T47D (cell line): ENCODE measurements at regions not wholly inside any gene's neighbourhood (a gene's known extent, or its start where the extent isn't known, plus 50 kb on each side); places are given as distances from the start of the nearest gene placed in this dataset.

Experiments used
- DNase-seq, 2 experiments: peaks; one replicate each; pipeline versions ENCODE4 v3.0.0 to v3.0.0-alpha.2; 2011 to 2012; ENCODE audit warnings: low read depth in 1 of 2, low spot score in 1 of 2
- JUND ChIP-seq: IDR thresholded peaks from 2 replicates; pipeline ENCODE4 v1.6.1; 2012; ENCODE audit warnings: low read depth
- in situ Hi-C: cut with HindIII; loops from 2 replicates; pipeline ENCODE4 v1.10.0; 2016; ENCODE audit warnings: low sequenced_read_pairs, low pct_unique_long_range_greater_than_20kb

DNA sequence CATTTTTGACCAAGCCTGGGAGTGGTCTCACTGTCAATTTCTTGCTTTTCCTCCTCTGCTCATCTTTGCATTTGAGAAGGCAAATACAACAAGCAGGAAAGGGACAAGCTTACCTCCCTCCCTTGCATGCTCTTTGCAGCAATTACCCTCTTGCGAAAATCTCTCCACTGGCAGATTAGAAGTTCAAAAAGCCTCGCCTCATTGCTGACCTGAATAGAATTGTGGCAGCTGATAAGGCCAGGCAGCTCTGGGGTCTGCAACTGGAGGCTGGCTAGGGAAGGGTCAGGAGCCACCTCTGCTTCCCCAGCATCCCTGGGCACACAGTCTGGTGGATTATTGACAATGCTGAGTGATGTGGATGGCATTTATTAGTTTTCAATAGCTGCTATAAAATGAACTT lies 362.3 kb upstream of the KIF2A start:
- no peak for DNase-seq
- TF ChIP-seq JUND: no peak
- in situ Hi-C loops: no loop called here

DNA sequence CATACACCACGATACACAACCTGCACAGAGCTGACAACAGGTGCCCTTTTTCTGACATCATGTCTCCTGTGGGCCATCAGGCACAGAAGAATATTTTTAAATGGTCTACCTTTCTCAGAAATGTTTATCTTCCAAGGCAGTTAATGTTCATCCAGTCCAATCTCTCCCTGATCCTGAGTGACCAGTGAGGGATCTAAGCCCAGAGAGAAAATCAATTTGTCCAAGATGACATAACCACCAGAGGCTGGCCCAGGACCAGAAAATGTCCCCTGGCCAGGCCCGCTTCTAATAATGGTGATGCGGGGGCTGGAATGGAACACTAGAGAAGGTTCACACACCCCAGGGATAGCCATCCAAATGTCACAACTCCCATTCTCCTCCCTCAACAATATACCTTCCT lies 357.9 kb upstream of the KIF2A start:
- no peak for TF ChIP-seq JUND
- in situ Hi-C loops: no loop called here
- no peak for DNase-seq

DNA sequence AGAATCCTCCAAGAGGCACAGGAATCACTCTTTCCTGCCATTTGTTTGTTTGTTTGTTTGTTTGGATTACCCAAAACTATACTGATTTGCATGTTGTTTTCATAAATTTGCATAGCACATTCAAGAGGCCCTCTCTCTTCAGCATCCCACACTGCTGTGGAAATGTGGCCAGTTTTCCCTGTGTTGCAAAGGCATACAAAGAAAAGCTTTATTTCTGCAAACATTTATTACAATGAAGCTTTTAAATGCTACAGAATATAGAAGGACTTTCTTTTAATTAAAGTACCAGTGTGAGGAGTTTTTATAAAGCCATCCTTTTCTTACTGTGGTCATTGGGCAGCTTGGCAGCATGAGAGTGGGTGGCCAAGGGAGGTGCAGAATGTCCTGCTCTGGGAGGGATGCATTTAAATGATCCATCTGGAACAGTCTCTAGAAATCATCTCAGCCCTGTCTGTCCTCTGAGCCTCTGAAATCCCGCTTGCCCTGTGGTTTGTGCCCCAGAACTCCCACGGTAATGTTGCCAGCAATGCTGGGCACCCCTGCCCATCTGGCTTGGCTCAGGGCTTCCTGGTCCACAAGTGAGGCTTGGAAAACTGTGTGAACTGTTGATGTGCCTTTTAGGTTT lies 356.8 kb upstream of the KIF2A start:
- no peak for TF ChIP-seq JUND
- in situ Hi-C loops: no loop called here
- no peak for DNase-seq

DNA sequence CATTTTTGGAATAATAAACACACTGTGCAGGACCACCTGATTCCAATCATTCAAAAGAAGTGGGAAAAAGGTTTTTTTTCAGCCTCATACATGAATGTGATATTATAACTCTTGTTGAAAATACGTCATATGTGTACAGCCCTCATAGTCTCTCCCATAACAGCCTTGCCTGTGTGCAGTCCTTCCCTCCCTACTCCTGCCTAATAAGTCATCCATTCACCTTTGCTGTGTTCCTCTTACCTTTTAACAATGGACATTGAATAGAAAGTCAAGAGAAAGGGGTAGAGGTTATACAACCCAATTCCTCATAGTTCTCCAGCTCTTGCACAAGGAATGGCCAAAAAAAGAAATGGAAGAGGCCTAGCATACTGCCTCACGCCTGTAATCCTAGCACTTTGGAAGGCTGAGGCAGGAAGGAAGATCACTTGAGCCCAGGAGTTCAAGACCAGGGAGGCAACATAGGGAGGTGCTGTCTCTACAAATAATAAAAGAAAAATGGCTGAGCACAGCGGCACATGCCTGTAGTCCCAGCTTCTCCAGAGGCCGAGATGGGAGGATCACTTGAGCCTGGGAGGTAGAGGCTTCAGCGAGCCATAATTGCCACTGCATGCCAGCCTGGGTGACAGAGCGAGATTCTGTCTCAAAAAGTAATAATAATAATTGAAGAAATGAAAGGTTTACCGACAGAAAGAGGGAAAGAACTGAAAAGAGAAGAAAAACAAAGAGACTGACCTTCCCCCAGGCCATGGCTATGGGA lies 356.1 kb upstream of the KIF2A start:
- no peak for DNase-seq
- no peak for TF ChIP-seq JUND
- in situ Hi-C loops: no loop called here

DNA sequence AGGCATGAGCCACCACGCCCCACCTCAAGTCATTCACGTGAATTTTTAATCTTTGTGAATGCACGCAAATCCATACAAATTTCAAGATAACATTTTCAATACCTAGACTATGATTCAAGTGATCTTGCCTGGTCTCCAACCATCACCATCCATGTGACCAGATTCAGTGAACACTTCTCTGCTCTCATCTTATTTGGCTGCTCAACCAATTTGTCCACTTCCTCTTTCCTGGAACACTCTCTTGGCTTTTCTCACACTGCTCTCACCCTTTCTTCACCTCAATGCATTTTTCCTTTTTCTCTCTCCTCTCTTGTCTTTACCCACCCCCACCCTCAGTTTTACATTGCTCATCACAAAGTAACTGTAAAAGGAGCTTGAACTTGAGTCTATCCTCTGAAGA lies 354.7 kb upstream of the KIF2A start:
- TF ChIP-seq JUND: no peak
- no peak for DNase-seq
- in situ Hi-C loops: no loop called here

DNA sequence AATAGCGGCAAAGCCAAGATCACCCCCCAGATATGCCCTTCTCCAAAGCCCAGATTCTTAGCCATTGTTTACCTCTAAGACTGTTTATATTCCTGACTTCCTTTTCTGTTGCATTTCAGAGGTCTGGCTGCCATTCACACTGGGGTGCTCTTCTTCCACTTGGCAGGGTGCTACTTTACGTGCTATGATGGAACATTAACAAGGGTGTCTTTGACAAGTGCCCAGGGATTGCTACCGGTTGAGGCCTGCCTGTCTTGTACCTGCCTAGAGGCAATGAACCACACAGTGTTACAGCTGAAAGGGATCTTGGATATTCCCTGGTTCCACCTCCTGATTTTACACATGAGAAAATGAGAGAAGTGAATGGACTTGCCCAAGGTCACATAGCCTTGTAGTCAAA lies 352.1 kb upstream of the KIF2A start:
- in situ Hi-C loops: no loop called here
- no peak for TF ChIP-seq JUND
- DNase-seq: no peak

DNA sequence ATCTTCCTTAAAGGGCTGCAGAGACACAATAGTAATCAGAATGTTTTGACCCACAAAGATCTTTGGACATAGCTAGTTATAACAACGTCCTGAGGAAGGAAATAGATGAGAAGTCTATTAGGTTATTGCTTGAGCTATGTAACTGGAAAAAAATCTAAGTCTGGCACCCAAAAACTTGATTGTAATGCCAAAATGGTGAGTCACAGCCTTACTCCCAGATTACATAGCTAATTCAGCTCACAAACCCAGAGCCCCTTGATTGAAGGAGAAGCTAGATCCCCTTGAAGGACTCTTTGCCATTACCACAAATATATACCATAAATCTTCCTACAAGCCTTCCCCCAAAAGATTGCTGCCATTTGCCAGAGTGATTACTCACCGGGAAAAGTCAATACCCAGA lies 341.8 kb upstream of the KIF2A start:
- in situ Hi-C loops: no loop called here
- no peak for TF ChIP-seq JUND
- no peak for DNase-seq

DNA sequence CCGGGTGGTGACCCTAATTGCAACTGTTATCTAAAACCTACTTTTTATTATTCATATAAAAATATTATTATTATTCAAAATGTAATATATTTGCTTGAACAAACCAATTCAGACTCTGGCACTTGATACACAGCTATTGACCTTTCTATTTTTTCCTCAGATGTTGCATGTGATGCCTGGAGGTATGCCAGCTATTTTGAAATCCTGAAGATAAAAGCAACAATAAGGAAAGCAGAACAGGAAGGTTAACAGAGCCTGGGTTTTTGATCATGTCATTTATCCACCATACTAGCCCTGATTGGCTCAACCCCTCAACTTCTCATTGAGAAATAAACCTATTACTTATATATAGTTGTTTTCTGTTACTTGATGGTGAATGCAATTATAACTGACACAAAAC lies 340.9 kb upstream of the KIF2A start:
- DNase-seq: no peak
- no peak for TF ChIP-seq JUND
- in situ Hi-C loops: no loop called here

DNA sequence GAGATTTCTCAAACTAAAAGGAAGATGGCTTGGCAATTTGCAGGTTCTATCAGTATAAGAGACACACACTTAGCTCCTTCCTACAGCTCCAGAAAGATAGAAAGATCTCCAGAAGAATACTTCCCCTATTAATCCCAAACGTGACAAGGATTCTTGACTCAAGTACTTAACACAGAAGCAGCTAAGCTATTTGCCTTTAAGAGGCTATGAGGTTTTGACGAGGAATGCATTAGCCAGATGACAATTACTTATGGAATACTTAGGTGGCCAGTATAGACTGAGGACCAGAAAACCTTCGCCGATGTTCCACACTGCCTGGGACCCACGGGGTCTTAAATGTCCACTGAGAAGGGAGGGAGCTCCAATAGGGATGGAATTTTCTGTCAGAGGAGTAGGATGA lies 340.5 kb upstream of the KIF2A start:
- no peak for DNase-seq
- in situ Hi-C loops: no loop called here
- no peak for TF ChIP-seq JUND

DNA sequence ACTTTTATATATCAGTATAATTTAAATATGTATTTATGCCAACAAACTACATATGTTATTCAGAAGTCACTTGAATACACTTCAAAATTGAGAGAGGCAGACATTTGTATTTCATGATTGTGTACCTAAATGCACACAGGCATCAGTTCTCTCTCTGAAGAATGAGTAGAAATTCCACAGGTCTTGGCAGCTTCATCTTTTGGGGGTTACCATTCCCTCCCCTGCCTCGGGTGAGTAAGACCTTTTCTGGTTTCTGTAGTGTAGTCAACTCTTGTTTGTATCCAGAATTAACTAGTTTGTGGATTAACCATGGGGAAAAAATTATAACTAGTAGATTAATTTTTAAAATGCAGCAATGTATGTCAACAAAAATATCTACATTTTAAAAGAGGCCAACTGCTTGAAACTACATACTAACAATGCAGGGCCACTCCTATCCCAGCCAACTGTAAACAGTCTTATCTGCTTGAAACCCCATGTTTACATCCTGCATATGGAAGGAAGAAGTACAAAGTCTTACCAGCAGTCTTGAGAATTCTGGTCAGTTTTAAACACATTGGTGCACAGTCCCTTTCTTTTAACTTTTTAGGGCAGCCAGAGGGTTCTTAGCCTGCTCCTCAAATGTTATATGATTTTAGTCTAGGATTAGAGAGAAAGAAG lies 339.6 kb upstream of the KIF2A start:
- in situ Hi-C loops: no loop called here
- no peak for TF ChIP-seq JUND
- DNase-seq: no peak

DNA sequence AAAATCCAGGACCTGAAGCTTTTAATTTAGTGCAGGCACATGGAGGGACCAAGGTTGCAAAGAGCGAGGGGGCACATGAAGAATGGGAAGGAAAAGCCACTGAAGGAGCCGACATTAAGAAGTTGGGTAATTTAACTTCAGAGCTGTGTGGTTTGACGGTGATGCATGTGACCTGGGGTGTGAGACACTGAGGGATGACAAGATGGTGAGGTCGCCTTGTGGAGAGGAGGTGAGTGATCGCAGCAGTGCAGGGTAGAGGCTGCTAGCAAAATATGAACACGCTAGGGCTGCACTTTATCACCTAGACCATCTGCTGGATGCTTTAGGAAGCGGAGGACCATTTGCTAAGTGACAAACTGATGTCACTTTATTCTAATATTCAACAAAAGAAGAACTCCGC lies 339.0 kb upstream of the KIF2A start:
- no peak for DNase-seq
- TF ChIP-seq JUND: no peak
- in situ Hi-C loops: no loop called here

DNA sequence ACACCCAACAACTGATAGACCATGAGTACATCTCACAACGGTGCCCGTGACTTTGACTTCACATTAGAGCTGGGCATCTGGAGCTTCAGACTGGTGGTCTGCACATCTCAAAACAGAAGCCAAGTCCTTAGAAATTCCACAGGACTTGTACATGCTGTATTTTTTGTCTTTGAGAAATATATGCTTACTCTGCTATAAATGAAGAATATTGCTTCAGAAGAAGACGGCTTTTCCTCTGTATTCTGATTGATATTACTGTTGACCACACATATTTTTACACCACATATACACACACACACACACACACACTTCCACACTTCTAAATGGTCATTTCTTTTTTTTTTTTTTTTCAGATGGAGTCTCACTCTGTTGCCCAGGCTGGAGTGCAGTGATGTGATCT lies 338.3 kb upstream of the KIF2A start:
- DNase-seq: no peak
- TF ChIP-seq JUND: no peak
- in situ Hi-C loops: no loop called here

DNA sequence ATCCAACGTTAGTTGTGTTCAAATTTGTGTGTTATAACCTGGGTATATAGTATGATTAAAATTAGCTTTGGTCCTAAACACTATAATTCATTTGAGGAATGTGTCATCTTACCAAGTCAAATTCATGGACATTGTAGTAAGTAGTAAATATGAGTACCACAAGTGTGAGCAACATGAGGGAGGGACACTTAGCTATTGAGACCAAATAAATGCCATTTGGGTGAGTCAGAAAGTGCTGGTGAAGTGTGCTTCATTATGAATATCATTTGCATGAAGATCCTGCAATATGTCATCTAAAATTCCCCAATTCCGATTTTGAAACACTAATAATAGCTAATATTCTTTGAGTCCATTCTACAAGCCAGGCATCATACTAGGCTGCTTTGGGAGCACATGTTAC lies 336.7 kb upstream of the KIF2A start:
- DNase-seq: no peak
- in situ Hi-C loops: no loop called here

DNA sequence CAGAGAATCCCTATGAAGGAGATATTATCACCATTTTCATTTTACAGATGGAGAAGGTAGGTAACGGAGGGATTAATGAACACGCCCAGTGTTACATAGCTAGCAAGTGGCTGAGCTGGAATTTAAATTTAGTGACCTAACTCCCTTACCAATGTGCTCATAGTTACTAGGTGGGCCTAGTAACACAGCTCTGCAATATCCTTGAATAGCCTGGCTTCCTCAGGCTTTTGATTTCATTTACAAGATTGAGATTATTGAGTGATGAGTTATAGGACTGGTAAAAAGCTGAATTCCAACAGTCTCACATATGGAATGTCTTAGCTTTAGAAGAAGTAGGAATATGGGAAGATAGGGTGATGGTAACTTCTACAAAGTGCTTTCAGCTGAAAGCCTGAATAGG lies 336.3 kb upstream of the KIF2A start:
- TF ChIP-seq JUND: no peak
- in situ Hi-C loops: no loop called here
- no peak for DNase-seq

More for the DNA sequence above, 336.7 kb upstream of the KIF2A start:
- TF ChIP-seq JUND: no peak
